ENCODE measurements at regions not wholly inside any gene's neighbourhood (a gene's known extent, or its start where the extent isn't known, plus 50 kb on each side); places are given as distances from the start of the nearest gene placed in this dataset.

- intact Hi-C loops (cut with micrococcal nuclease), result no loop called here
- H3K9ac ChIP-seq (ENCODE audit: low read length), result no peak overlapping the region
- DNase-seq (no peak), ATAC-seq (ENCODE audit: low read depth) (no peak)
- H3K27me3 Mint-ChIP-seq, result no peaks in the 10 kb centered on the region
- H3K27ac ChIP-seq (ENCODE audit: low read length in 2 of 2), result no peak overlapping the region
- TF ChIP-seq CTCF (IDR thresholded peaks at IDR 0.05) (no peak), EZH2 (IDR thresholded peaks at IDR 0.05; ENCODE audit: borderline replicate concordance, insufficient read depth, low read depth, low read length, poor library complexity, severe bottlenecking) (no peak)
- H3K9me3 Mint-ChIP-seq (ENCODE audit: insufficient read depth), result no peaks in the 10 kb centered on the region
- POLR2A ChIA-PET, result no interaction called here
- no peak overlapping the region for H2AFZ ChIP-seq (ENCODE audit: insufficient read depth, low read depth, low read length, poor library complexity, severe bottlenecking)
- no peaks in the 10 kb centered on the region for H3K27me3 ChIP-seq (replicated peaks in 1 of 4; ENCODE audit: control extremely low read depth in 1 of 4, control insufficient read depth in 3 of 4, insufficient read depth in 4 of 4, low read length in 3 of 4)
- H3K27ac Mint-ChIP-seq, result no peak overlapping the region
- no peaks in the 10 kb centered on the region for H3K4me1 ChIP-seq (ENCODE audit: control insufficient read depth in 2 of 2, insufficient read depth in 2 of 2, low read length in 2 of 2)
- H3K4me2 ChIP-seq (replicated peaks; ENCODE audit: low read depth, low read length, poor library complexity, severe bottlenecking), result no peak overlapping the region
- H4K20me1 ChIP-seq (ENCODE audit: control insufficient read depth, insufficient read depth, low read length, poor library complexity, severe bottlenecking), result no peaks in the 10 kb centered on the region
- no peaks in the 10 kb centered on the region for H3K36me3 ChIP-seq (replicated peaks in 1 of 2; ENCODE audit: control extremely low read depth in 1 of 2, control insufficient read depth in 1 of 2, extremely low read depth in 1 of 2, insufficient read depth in 2 of 2, low read length in 1 of 2)
- H3K4me3 Mint-ChIP-seq, result no peak overlapping the region
- CTCF ChIA-PET, result no interaction called here
- no peaks in the 10 kb centered on the region for H3K79me2 ChIP-seq (ENCODE audit: control insufficient read depth, insufficient read depth, low read length)
- H3K4me1 Mint-ChIP-seq, result no peaks in the 10 kb centered on the region
- no peak overlapping the region for H3K4me3 ChIP-seq (ENCODE audit: control extremely low read depth in 1 of 5, extremely low read depth in 1 of 5, insufficient read depth in 1 of 5, low read depth in 2 of 5, low read length in 4 of 5)
- no peaks in the 10 kb centered on the region for H3K9me3 ChIP-seq (ENCODE audit: control extremely low read depth in 1 of 3, control insufficient read depth in 2 of 3, insufficient read depth in 1 of 3, low read length in 2 of 3)
Measured at GRCh38 chr4:141812158-141812557, 175.8 kb downstream of the IL15 start.

- ATAC-seq (ENCODE audit: low read depth), result no peak
- no peak overlapping the region for H2AFZ ChIP-seq (ENCODE audit: insufficient read depth, low read depth, low read length, poor library complexity, severe bottlenecking)
- H3K9ac ChIP-seq (ENCODE audit: low read length), result no peak overlapping the region
- H3K79me2 ChIP-seq (ENCODE audit: control insufficient read depth, insufficient read depth, low read length), result no peaks in the 10 kb centered on the region
- POLR2A ChIA-PET, result no interaction called here
- H3K36me3 ChIP-seq (replicated peaks in 1 of 2; ENCODE audit: control extremely low read depth in 1 of 2, control insufficient read depth in 1 of 2, extremely low read depth in 1 of 2, insufficient read depth in 2 of 2, low read length in 1 of 2), result no peaks in the 10 kb centered on the region
- no peaks in the 10 kb centered on the region for H3K9me3 ChIP-seq (ENCODE audit: control extremely low read depth in 1 of 3, control insufficient read depth in 2 of 3, insufficient read depth in 1 of 3, low read length in 2 of 3)
- H3K4me3 ChIP-seq (ENCODE audit: control extremely low read depth in 1 of 5, extremely low read depth in 1 of 5, insufficient read depth in 1 of 5, low read depth in 2 of 5, low read length in 4 of 5), result no peak overlapping the region
- H3K27me3 Mint-ChIP-seq, result no peaks in the 10 kb centered on the region
- H3K4me3 Mint-ChIP-seq, result no peak overlapping the region
- no peaks in the 10 kb centered on the region for H3K9me3 Mint-ChIP-seq (ENCODE audit: insufficient read depth)
- CTCF ChIA-PET, result no interaction called here
- TF ChIP-seq CTCF (IDR thresholded peaks at IDR 0.05), result no peak
- no peak for TF ChIP-seq EZH2 (IDR thresholded peaks at IDR 0.05; ENCODE audit: borderline replicate concordance, insufficient read depth, low read depth, low read length, poor library complexity, severe bottlenecking)
- H3K4me1 ChIP-seq (ENCODE audit: control insufficient read depth in 2 of 2, insufficient read depth in 2 of 2, low read length in 2 of 2), result no peaks in the 10 kb centered on the region
- no peaks in the 10 kb centered on the region for H4K20me1 ChIP-seq (ENCODE audit: control insufficient read depth, insufficient read depth, low read length, poor library complexity, severe bottlenecking)
- no peak overlapping the region for H3K27ac ChIP-seq (ENCODE audit: low read length in 2 of 2)
- no peak overlapping the region for H3K4me2 ChIP-seq (replicated peaks; ENCODE audit: low read depth, low read length, poor library complexity, severe bottlenecking)
- H3K27me3 ChIP-seq (replicated peaks in 1 of 4; ENCODE audit: control extremely low read depth in 1 of 4, control insufficient read depth in 3 of 4, insufficient read depth in 4 of 4, low read length in 3 of 4), result no peaks in the 10 kb centered on the region
- no peaks in the 10 kb centered on the region for H3K4me1 Mint-ChIP-seq
- intact Hi-C loops (cut with micrococcal nuclease), result no loop called here
- DNase-seq, result no peak
- no peak overlapping the region for H3K27ac Mint-ChIP-seq
Measured at GRCh38 chr4:141814499-141814898, 178.1 kb downstream of the IL15 start.
